HG03159 (cell line): ENCODE measurements at regions not wholly inside any gene's neighbourhood (a gene's known extent, or its start where the extent isn't known, plus 50 kb on each side); places are given as distances from the start of the nearest gene placed in this dataset.
"Not testable (repeated sequence)": the region's sequence is repeated elsewhere in the genome, so short reads cannot be mapped to it uniquely, and the experiment has no call there.

Experiments used
- ATAC-seq: cut with Tn5 transposase; IDR thresholded peaks from one replicate; pipeline ENCODE4 v1.9.1; 2021; ENCODE audit warnings: mild to moderate bottlenecking, moderate library complexity; ENCODE audit not compliant: unreplicated experiment

DNA sequence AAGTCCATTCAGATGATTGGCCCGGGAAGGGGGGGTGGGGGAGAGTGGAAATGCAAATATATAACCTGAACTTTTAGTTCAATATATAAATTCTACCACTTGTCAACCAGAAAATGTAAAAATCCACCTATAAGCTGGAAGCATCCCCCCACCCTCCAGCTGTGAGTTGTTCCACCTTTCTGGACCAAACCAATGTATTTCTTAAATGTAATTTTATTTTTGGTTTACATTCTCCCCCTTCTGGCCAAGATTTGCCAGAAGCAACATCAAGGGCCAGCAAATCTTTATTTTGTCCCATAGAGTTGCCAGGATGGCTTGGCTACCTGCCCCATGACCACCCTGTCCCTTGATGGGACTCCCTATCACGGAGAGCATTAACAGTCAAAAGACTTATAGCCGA, 545.7 kb downstream of the TBL1XR1 start:
- no peak for ATAC-seq

DNA sequence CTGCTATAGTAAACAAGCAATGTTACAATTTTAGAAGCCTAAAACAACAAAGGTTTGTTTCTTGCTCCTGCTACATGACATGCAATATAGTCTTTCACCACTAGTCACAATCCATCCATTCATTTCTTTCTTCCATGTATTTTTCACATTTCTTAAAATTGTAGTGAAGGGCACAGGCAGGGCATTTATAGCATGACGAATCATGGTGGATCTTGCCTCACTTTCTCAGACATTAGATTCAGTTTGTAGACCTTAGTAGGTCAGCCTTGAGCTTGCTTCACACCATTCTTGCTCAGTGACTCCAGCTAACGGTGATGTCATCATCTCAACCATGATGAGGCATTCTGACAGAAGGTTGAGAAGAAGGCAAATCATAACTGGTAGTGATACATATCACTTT, 546.8 kb downstream of the TBL1XR1 start:
- peak; percentile 67 for ATAC-seq

DNA sequence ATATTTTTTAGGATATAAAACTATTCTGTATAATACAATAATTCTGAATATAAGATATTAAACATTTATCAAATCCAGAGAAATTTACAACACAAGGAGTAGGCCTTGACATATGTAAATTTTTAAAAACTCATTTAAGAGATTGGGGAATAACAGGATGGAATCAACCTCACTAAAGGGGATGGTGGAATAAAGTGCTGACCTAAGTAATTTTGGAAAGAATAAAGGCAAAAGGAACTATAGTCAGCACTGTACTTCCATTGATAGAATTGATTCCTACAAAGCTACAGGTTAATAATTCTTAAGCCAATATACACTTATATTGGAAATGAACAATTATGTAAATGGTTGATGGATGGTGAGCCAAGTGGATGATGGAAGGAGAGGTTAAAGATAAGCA, 549.3 kb downstream of the TBL1XR1 start:
- ATAC-seq, result no peak

DNA sequence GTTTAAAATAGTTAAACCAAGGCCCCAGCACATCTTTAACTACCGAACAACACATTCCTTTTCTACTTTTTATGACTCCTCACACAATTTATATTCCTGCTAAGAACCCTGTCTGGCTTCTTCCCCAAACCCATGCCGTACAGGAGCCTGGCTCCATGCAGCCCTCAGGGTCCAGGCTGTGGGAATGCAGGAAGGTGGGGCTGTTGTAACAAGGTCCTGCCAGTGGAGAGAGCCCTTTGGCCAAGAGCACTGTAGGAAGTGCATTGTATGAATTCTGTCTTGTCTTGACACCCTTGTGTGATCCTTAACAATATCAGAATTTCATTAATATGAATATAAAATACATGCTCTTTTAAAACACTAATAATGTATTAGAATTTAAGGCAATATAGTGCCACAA, 563.8 kb downstream of the TBL1XR1 start:
- ATAC-seq, result no peak

DNA sequence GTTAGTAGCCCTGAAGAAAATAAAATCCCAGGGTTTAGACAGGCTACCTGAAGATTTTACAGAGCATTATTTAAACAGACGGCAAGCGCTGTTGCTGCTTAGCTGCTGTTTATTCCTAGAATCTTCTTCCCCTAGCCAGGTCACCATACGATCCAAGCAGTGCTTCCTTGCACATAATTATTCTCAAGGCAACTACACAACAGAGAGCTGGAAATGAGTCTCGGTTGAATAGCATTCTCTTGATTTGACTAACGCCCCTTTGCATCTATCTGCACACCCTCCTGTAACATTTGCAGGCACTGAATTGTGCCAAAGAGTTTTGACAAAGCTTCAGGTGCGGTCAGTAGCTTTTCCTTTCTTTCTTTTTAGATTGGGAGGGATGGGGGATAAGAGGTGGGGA, 564.4 kb downstream of the TBL1XR1 start:
- no peak for ATAC-seq

DNA sequence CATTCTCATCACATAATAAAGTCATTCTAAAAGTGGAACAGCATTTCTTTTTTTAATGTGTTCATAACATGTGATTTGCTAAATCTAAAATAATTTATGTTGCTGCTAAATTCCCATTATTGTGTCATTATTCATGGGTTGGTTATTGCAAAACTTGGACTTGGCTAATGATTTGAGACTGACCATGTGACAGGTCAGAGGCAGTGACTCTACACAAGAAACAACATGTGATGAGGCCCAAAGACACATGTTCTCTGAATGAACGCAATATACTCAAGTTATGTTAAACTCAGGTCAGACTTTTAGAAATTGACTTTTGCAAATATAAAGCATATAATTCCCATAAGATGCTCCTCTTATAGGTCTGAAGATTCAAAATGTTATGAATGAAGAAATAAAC, 566.1 kb downstream of the TBL1XR1 start:
- ATAC-seq, result no peak

DNA sequence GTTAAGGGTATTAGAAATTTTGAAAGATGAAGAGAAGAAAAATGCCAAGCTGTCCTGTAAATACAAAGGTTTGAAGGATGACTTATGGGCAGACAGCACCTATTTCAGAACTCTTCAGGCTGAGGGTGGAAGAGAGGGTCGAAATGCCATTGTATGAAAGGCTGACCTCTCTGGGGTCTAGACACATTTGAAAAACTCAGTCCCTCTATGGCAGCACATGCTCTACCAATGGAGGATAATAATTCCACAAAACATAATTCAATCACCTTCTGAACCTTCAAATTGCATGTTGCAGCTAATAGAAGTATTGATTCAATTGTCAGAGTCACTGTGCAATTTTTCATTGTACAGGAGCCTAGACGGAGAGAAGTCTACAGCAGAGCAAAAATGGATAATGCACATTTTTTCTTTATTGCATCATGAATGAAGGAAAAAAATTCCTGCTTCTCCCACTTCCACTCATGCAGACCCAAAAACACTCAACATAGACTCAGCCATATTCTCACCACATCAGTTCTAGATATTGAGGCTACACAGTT, 569.1 kb downstream of the TBL1XR1 start:
- no peak for ATAC-seq

DNA sequence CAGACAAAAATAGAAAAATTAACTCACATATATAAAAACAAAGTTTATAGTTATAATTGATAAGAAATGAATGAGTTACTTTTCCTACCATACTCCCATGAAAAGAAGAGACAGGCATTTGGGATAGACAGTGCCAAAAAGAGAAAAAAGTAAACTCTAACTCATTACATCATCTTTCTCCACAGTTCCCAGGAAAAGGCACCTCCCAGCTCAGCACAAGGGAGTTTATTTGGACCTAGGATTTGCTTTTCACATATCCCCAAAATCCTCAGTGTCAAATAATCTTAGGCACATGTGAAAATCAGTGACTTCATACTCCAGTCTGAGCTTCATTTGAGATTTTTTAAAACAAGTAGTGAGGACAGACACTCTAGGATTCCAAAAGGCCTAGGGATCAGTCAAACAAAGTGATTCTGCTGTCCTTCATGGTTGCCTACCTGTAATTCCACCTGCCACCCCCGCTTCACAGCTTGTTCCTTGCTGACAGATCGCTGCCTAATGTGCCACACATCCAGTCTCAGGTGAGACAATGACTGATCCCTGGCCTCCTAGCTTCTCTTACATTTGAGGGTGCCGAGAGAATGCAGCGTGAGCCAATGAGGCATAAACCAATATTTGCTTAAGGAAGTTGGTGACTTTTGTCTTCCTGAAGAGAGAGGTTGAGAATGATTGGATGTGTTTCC, 573.7 kb downstream of the TBL1XR1 start:
- no peak for ATAC-seq

DNA sequence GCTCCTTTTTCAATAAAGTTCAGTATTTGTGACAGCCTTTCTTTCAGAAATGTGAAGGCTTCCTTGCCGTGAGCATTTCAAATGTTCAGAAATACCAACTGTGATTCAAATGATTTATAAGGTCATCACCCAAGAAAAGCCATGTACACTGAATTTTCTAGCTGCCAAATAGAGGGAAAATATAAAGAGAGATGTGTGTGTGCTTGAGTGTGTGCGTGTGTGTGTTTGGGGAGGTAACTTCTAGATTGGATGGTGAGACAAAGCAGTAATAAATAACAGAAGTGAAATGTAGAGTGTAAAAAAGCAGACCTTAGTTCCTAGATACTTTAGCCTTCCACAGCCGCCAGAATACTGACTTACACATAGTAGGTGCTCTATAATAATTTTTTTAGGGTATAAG, 577.4 kb downstream of the TBL1XR1 start:
- ATAC-seq, result no peak

DNA sequence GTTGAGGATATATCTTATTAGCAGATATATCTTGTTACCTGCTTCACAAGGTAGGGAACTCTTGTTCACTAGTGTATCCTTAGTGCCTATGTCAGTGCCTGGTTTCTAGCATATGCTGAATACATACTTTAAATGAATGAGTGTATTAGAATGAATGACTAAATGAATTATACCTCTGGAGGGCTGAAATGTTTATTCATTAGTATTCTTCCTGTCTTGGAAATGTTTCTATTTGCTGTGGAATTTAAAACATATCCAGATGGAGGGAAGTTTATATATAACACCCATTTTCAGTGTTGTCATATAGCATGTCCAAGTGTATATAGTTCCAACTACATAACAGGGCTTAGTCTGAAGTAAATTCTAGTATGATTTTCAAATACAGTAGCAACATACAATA, 581.5 kb downstream of the TBL1XR1 start:
- ATAC-seq, result no peak

DNA sequence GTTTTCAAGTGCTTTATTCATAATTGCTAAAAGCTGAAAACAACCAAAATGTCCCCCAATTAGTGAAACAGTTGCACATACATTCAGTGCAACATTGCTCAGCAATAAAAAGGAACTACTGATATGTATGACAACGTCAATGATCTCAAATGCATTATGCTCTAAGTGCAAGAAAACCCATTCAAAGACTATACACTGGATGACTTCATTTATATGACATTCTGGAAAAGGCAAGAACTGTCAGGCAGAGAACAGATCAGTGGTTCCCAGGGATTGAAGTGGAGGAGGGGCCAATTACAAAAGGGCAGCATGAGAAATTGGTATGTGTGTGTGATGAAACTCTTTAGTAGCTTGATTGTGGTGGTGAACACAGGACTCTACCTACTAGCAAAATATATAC, 585.6 kb downstream of the TBL1XR1 start:
- ATAC-seq, result no peak

DNA sequence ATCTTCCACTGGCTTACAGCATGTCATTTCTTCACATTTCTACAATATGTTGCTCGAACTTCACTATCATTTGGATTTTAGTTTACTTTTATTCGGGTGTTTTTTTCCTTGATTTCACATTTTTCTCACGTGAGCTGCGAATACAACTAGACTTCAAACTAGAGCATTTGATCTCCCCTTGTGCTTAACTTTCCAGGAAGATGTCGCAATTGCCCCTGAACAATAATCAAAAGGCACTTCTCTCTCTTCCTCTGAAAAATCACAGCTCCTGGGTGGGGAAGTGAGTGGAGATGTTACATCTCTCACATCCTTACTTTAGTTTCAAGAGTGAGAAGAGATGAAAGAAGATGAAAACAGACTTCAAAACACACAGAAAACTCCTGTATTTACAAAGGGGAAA, 587.9 kb downstream of the TBL1XR1 start:
- no peak for ATAC-seq

DNA sequence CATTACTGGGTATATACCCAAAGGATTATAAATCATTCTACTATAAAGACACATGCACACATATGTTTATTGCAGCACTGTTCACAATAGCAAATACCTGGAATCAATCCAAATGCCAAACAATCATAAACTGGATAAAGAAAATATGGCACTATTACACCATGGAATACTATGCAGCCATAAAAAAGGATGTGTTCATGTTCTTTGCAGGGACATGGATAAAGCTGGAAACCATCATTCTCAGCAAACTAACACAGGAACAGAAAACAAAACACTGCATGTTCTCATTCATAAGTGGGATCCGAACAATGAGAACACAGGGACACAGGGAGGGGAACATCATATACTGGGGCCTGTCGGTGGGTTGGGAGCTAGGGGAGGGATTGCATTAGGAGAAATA, 591.7 kb downstream of the TBL1XR1 start:
- ATAC-seq, result not testable (repeated sequence)

DNA sequence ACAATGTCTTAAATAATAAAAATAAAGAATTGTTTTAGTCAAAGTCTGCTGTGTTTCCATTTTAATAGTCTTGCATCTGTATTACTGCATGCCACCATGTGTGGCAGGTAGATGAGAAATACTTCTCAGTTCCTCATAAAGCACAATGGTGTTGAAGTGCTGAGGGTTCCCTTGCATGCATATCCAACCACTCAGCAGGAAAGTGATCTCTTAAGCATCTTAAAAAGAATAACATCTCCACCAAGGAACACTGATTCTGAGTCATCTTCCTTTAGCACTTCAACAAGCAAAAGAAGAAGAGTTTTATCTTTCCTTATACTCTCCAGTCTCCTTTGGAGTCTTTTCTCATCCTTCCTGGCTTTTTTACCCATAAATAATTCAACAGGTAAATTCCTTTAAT, 602.0 kb downstream of the TBL1XR1 start:
- no peak for ATAC-seq

DNA sequence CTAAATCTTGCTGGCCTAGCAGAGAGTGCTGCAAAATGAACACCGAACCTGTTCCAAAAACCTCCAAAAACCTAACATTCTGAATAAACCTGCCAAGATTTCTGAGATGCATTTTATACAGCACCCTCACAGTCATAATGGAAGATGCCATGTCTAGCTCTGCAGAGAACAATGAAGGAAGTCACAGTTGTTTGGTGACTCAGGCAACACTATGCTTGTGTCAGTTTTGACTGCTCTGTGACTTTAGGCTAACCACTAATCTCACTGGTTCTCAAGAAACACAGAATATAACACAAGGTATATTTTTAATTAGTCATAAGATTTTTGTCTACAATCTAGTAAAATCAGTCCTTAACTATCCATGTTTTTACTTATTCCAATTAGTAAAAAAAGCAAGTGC, 606.6 kb downstream of the TBL1XR1 start:
- peak; percentile 61 for ATAC-seq

DNA sequence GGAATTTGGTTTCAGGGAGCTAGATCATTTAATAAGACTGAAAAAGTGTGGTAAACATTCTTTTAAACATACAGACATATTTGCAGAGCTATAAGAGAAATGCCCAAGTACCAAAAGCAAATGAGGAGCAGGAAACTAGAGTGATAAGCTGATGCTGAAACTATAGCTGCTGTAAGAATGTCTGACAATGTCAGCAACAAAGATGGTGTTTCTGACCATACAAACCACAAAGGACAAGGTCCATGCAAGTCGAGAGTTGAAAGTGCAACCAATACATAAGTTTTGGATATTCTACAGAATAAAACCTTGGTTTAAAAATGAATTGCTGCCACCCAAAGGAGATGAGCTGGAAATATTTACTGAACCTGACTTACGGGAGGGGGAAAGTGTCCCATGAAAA, 610.2 kb downstream of the TBL1XR1 start:
- ATAC-seq, result peak; percentile 44

DNA sequence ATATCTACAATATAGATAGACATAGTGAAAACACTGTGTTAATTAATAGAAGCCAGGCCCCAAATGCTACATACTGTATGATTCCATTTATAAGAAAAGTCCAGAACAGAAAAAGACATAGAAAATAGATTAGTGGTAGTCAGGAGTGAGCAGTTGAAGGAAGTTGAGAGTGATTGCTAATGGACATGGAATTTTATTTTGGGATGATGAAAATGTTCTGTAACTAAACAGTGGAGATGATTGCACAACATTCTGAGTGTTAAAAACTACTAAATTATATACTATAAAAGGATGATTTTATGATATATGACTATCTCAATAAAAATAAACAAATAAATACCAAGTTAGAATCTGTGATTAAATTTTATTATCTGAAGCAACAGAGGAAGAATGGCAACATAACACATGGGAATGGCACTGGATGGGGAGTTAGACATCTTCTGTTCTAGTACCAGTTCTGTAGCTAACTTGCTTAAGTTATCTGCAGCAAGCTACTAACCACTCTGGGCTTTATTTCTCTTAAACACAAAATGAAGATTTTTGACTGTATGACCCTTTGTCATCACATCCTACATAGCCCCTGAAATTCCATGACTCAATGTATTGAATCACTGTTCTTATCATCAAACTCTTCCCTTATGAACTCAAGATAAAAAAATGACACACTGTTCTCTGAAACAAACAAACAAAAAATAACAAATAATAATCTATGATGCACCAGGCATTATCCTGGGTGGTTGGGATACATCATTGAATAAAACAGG, 612.7 kb downstream of the TBL1XR1 start:
- ATAC-seq, result no peak

DNA sequence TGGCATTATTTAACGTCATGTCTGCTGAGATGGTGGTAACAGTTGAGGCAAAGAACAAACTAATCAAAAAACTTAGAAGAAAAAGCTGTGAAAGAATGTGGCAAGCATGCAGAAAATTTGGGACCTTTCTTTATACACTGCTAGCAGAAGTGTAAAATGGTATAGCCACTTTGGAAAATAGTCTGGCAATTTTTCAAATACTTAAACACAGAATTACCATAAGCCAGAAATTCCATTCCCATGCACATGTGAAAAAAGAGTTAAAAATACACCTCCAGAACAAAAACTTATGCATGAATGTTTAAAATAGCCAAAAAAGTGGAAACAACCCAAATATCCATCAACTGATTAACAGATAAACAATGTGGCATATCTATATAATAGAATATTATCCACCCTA, 613.3 kb downstream of the TBL1XR1 start:
- no peak for ATAC-seq

DNA sequence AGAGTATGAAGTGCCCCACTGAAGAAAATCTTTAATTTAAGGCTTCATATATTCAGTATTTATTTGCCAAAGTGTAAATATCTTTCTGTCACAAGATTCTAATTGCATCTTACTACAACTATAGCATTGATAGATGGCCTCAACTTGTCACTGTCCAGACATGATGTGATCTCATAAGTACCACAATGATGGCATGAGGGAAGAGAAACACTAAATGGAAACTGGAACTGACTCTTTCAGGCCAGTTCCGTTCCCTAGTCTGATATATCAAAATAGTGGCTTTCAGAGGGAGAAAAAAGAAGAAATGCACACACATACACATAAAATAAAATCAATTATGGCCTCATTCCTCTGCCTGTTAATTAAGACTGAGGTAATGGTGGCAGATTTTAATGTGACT, 615.7 kb downstream of the TBL1XR1 start:
- no peak for ATAC-seq

DNA sequence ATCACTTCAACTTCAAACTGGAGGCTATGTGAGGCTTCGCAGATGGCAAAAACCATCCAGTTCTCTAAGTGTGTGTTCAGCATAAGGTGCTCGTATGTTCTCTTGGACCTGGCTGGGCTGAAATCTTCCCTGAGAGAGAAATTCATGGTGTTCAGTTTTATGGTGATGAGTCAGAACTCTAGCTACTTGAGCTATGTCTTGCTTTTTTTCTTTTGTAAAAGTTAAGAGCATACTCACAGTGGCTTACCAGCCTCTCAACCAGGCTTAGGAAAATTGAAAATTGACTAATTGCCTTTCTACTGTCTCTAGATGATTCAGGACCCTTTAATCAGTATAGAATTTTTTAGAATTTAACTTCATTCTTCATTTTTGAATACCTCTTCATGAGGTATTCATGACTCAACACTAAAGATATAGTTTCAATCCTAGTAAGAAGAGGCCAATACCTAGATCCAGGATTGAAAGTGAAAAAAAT, 617.5 kb downstream of the TBL1XR1 start:
- peak; percentile 72 for ATAC-seq

DNA sequence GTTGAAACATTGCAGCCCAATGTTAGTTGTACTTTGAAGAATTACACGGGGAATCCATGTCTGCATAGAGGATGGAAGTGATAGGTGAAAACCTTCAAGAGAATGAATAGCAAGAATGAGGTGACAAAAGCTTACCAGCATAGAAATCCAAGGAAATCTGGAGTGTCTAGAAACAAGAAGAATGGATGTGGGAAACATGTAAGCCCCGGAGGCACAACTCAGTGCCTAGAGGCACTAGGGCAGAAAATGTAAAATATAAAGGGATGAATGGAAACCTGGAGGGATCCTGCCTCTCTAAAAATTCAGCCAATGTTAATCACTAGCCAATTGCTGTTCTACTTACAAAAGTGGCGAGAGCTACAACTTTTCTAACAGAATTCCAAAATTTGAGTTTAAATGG, 619.0 kb downstream of the TBL1XR1 start:
- ATAC-seq, result no peak

DNA sequence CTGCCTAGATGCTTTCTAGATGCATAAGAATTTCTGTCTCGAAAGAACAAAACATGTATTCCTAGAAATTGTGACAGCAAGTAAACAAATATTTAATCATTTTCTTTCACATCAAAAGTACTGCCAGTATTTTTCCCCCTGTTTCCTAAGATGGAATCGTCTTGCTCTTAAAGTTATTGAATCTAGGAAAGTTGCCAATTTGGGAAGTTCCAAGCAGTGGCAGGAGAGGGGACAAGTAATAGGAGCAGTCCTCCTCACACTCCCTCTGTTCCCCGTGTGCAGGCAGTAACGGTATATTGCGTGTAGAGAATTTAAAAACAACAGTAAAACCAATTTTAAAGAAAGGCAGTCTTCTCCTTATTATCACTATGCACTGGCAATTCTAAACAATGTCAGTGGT, 619.8 kb downstream of the TBL1XR1 start:
- no peak for ATAC-seq
